ENCODE measurements at regions not wholly inside any gene's neighbourhood (a gene's known extent, or its start where the extent isn't known, plus 50 kb on each side); places are given as distances from the start of the nearest gene placed in this dataset.

DNA sequence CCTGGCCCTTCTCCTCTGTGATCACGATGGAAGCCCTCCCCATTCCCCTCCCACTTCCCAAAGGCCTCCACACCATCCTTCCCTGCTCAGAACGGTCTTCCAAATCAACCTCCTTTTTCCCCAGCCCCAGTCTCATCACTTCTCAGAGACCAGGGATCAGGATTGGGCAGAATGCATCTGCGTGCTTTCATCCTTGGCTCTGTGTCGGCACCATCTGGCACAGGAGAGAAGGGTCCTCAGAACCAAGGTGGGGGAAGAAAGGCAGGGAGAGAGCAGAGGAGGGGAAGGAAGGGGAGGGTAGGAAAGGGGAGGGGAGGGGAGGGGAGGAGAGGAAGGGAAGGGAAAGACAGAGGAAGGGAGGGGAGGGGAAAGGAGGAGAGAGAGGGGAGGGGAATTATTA, 52.4 kb upstream of the FICD start:
- DNase-seq = no peak

DNA sequence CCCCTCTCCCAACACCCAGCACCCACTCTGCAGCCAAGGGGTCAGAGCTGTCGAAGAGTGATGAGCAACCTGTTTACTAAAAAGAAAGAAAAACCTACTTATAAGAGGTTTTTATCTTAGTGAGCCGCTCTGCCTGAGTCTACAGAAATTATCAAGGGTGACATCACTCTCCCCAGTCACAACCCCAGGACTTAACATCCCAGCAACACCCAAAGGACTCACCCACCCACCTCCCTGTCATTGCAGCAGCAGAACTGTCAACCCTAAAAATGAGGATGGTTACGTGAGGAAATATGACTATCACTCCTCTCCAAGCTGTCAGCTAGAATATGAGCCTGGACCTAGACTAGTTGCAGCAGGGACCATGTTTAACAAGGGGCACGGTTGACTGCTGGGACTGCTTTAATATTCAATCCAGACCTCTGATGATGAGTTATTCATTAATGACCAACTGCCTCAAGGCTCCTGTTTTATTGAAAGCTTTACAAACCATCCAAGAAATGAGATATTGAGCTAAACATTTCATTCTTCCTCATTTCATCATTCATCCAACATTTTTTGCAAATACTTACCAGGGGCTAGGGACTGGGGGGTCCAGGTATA, 53.9 kb upstream of the FICD start:
- no peak for DNase-seq

DNA sequence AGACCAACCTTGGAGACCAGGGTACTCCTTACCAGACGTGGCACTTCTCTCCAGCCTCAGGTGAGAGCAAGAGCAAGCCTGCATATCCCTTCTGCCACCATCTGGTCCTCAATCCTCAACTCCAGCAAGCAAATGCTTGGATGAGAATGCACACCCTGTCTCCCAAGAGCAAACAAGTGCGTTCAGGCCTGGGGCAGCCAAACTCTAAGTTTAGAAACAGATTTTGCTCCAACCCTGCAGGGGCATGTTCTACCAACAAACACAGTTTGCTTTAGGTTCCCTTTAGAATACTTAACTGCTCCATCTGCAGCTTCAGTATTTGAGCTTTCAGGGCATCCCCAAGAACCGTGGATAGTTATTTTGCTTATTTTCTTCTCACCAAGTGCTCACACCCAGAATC, 55.9 kb upstream of the FICD start:
- no peak for DNase-seq

DNA sequence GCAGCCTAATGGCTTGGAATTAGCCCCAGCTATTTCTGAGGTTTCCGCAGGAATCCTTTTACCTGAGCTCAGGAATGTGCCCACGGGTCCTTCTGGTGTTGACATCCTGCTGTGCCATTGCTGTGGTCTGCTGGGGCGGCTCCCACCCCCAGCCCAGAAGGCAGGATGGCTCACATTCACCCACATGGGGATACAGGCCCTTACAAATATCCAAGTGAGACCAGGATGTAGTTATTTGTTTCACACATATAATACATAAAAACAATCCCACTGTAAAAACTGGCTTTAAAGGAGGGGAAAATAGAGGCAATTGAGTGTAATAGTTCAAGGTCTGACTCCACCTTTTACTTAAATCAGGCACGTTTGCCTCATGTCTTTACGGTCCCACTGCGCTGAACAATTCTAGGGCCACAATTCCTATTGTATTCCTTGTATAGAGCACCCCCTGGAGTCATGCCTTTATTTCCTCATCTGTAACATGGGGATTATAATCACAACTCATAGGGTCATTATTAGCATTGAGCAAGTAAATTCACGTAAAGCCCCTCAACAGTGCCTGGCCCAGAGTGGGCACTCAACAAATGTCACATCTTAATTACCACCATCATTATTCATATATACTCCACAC, 57.2 kb upstream of the FICD start:
- no peak for DNase-seq

DNA sequence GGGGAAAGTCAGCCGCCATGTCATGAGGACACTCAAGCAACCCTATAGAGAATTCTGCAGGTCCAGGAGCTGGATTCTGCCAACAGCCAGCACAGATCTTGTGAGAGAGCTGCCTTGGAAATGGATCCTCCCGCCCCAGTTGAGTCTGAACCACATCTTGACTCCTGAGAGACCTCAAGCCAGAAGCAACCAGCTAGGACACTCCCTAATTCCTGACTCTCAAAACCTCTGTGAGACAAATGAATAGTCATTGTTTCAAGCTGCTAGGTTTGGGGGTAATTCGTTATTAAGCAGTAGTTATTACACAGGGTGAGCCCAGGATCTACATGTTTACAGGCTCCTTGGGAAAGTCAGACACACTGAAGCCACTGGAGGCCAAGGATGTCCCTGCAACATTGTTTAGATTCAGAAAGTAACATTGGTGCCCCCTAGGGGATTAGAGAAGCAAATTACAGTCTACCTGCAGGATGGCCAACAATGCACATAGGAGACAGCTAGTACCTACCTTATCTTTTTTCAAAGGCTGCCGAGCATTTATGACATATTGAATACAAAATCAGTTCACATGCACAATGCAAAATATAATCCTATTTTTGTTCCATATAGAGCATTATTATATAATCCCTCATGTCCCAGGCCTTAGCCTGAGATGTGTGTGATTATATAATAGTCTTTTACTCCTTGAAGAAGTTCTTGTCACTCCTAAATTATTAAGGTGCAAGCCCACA, 57.9 kb upstream of the FICD start:
- peak; percentile 55 for DNase-seq

DNA sequence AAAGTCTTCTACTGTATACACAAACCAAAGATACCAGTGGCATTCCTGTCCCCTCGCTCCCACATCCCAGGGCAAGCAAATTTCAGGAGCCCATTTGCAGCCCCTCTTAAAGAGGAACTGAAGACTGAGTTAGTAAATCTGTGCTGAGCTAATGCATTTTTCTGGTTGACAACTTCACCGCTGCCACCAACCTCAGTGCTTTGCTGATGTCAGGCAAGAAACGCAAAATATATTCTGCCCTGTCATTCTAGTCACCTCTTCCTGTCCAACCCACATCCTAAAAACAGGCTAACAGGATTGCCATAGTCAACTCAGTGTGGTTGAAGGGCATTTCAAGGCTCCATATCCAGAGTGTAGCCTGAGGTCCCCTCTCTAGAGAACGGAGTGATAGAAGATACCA, 59.4 kb upstream of the FICD start:
- no peak for DNase-seq

DNA sequence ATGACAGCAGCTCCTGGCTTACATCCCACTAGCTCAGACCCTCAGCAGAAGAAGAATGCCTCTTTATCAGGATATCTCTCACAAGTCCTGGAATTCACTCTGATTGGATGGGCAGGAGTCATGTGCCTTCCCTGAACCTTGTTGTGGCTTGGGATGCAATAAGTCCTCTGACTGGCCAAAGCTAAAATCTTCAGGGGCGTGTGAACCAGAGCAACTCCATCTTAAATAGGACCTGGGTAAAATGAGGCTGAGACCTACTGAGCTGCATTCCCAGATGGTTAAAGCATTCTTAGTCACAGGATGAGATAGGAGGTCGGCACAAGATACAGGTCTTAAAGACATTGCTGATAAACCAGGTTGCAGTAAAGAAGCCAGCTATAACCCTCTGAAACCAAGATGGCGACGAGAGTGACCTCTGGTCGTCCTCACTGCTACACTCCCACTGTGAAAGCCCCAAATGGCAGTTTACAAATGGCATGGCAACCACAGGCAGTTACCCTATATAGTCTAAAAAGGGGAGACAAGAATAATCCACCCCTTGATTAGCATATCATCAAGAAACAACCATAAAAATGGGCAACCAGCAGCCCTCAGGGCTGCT, 60.4 kb upstream of the FICD start:
- DNase-seq = no peak

DNA sequence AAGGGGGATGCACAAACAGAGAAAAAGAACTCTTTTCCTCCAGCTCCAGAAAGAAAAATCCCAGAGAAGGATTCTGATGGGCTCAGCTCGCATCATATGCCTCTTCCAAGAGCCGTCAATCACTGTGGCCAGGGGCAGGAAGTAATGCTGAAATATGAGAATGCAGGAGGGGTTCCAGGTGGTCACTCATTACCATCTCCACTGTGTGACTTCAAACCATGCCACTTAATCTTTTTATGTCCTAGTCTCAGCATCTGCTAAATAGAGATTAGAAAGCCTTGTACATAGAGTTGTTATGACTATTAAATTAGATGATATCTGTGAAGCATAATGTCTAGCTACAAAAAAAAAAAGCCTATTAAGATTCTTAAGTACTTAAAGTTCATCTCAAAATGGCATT, 65.6 kb upstream of the FICD start:
- DNase-seq = no peak

DNA sequence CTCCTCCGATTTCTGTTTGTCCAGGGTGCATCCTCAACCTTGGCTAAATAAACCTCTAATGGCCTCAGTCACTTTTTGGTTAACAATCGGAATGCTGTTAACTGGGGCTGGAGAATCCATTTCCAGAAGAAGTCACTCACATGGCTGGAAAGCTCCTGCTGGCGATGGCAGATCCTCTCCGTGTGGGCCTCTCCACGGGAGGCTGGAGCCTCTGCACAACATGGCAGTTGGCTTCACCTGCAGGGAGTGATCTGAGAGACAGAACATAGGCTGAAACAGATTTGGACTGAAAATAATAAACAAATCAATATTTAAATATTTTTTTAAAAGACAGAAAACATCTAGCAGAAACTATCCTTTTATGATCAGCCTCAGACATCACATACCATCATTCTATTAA, 66.8 kb upstream of the FICD start:
- DNase-seq = no peak

DNA sequence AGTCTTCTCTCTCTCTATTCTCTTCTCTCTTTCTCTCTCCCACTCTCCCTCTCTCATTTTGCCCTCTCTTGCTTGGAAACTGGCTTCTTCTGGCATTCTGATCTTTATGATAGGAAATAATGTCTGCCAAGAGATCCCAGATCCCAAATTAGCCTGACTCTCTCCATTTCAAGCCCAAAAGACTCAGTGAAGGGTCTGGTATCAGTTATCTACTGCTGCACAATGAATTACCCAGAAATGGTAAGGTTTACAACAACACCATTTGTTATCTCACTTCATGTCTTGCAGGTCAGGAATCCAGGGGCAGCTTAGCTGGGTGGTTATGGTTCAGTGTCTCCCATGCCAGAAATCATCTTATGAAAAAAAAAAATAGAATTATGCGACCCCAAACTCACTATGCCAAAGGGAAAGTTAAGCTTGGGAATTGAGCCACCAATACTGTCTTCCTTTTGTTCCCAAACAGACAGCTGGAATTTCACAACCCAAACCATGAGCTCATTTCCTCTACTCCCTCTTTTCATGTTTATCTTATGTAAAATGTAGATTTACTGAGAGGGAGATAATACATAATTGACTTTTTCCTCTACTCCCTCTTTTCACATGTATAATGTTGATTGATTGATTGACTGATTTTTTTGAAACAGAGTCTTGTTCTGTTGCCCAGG, 67.8 kb upstream of the FICD start:
- no peak for DNase-seq

DNA sequence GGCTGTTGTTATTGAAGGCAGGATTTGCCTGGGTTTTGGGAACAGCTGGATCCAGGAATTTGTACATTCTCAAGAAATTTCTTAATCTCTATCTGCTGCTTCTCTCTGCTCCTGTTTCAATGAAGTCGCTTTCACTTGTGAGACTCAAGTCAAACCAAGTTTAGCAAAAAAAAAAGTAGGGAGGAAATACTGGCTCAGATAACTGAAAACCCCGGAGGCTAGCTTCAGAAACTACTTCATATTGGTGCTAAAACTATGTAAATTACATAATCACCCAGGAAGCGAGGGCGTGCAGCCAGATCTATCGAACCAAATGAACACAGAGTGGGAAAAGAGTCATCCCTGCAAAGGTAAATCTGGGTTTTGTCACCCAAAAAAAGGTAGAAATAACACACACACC, 68.3 kb upstream of the FICD start:
- no peak for DNase-seq

DNA sequence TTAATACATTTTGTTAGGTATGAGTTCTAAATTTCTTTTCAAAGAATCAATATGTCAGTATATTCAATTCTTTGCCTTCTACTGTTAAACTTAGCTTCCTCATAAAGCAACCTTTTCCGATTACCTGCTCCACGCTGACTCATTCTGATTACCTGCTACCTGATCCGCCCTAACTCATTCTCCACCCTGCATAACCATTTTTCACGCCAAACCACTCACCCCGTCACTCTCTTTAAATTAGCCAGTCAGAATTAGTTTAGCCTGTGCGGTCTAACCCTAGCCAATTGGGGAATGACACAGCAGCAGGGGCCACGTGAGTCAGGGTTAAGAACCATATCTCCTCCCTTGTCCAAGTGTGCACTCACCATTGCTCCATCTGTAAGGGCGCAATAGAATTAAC, 72.2 kb upstream of the FICD start:
- DNase-seq = no peak

DNA sequence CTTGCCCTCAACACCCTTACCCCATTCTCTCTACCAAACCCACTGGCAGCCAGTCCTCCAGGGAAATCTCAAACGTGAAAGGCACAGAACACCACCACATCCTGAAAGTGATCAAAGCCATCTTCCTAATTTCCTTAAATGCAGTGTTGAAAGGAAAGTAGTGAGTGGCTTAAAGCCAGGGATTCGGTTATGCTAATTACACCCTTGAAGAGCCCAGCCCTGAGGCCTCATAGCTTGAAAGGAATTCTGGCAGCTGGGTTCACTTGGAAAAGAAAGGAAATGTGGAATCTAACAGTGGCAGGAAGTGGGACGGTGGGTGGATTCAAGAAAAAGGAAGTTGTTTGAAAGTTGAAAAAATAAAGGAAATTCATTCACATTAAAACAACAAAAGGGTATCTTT, 73.0 kb upstream of the FICD start:
- no peak for DNase-seq

DNA sequence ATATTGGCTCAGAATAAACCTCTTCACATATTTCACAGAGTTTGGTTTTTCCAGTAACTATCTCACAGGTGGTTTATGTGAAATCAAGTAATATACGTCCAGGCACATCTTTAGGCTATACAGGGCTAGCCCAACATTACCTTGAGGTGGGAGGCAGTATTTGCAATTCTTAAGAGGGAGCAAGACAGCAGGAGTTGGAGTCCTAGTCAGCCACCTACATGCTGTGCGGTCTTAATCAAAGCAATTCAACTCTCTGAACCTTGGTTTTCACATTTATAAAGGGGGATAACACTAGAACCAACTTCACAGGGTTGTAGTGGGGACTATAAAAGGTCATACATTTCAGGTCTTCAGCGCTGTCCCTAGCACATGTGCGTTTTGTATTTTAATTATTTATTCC, 73.5 kb upstream of the FICD start:
- DNase-seq = no peak

DNA sequence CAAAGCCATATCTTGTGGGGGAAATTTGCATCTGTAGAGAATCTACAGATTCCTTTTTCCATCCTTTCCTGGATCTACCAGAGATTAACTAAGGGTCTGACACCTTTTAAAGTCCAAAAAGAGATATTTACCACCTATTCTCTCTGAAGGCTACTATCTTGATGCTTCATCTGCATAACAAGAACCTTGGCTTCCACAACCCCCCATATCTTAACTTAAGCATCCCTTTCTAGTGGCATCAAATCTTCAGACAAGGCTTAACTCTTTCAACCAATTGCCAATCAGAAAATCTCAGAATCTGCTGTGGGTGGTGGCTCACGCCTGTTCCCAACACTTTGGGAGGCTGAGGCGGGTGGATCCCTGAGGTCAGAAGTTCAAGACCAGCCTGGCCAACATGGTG, 74.3 kb upstream of the FICD start:
- DNase-seq = no peak

DNA sequence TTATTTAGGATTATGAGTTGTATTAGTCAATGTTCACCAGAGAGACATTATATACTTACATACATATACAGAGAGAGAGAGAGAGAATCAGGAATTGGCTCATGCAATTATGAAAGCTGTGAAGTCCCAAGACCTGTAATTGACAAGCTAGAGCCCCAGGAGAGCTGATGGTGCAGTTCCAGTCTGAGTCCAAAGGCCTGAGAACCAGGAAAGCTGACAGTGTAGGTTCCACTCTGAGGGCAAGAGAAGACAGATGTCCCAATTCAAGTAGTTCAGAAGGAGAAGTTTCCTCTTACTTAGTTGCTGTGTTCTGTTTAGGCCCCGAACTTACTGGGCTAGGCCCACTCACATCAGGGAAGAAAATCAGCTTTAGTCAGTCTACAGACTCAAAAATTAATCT, 76.4 kb upstream of the FICD start:
- no peak for DNase-seq

DNA sequence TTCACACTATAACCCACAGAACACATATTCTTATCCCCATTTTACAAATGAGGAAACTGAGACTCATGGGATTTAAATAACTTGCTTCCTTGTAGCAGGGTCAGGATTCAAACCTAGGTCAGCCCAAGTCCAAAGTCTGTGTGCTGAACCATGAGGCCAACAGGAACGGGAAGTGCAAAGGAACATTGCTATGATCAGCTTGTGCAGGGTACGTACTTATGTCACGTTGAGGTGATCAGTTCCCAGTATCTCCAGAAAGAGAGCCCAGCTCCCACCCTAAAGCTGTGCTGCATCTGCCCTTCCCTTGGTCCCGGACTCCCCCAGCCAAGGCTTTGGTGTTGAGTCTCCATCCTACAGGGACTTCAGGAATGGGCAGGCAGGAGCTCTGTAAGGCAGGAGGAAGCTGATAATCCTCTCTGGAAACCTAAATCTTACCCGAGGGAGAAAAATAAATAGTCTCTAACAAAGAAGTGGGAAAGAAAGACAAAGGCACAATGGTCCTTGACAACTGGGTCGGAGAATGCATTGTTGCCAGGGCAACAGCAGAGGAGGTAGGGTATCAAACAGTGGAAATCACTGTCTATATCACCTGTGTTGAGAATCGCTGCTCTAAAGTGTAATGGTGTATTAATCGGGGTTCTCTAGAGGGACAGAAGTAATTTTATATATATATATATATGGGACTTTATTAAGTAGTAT, 82.5 kb upstream of the FICD start:
- DNase-seq = no peak

DNA sequence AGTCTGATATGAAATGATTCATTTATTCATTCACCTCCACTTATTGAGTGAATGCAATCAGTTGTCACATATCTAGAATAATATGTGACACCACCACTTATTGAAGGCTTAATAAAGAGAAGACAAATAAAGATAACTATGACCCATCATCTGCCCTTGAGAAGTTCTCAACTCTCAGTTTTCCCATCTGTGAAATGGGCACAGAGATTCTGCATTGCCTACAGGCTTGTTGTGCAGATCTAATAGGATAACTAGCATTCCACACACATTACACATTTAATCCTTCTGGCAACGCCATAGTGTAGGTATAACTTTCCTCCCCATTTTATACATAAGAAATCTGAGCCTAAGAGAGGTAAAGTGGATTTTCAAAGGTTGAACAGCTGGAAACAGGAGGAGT, 84.2 kb upstream of the FICD start:
- no peak for DNase-seq

DNA sequence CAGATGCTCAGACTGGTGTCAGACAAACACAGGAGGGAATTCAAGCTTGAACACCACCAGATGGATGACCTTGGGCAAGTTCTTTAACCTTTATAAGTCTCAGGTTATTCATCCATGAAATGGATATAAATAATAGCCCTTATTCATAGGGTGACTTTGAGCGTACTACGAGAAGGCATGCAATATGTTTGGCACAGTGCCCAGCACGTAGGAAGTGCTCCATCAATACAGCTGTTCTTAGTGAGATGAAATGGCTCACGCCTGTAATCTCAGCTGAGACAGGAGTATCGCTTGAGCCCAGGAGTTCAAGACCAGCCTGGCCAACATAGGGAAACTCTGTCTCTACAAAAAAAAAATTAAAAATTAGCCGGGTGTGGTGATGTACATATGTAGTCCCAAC, 84.8 kb upstream of the FICD start:
- no peak for DNase-seq

DNA sequence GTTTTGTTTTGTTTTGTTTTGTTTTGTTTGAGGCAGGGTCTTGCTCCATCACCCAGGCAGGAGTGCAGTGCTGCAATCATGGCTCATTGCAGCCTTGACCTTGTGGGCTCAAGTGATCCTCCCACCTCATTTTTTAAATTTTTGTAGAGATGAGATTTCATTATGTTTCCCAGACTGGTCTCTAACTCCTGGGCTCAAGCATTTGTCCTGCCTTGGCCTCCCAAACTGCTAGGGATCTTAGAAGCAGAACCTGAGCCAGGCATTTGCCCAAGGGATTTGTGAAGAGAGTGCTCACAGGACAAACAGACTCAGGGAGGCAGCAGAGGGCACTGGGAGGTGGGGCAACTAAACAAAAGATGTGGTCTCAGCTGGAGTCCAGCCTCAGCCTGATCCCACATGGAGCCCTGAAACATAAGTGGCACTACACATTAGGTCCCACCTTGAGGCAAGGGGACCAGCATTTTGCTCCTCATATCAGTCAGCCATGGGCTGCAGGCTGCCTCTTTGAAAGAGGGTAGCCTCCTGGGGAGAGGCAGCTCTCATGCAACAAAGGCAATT, 86.2 kb upstream of the CMKLR1 start:
- DNase-seq = peak; percentile 8

DNA sequence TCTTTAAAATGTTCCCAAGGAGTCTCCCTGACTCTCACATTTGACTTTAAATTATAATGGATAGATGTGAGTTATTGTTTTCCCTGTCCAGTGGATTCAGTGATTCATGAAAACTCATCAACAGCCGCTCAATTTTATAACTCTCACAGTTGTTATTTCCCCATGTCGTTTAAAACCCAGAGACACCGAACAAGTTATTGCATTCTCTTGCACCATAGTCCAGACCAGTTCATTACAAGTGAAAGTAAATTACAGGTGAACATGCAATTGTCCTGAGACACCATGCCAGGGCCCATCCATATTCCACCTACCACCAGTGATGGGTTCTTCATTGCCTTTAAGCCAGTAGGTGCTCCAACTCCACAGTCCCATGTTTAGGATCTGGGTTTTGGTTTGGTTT, 85.7 kb upstream of the CMKLR1 start:
- DNase-seq = no peak

DNA sequence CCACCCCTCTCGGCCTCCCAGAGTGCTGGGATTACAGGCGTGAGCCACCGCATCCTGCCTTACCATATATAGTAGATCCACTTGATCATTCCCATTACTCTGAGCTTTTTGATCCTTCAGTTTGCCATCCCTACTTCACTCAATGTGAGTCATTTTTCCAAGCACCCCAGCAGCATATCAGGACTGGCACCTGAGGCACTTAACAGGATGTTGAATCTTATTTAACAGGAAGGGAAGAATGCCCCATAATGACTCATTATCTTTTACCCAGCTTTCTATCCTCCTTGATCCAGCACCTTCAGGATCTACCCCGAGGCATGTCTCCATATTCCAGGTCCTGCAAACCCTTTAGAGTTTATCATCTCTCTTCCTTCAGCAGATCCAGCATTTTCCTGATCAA, 84.9 kb upstream of the CMKLR1 start:
- DNase-seq = no peak

DNA sequence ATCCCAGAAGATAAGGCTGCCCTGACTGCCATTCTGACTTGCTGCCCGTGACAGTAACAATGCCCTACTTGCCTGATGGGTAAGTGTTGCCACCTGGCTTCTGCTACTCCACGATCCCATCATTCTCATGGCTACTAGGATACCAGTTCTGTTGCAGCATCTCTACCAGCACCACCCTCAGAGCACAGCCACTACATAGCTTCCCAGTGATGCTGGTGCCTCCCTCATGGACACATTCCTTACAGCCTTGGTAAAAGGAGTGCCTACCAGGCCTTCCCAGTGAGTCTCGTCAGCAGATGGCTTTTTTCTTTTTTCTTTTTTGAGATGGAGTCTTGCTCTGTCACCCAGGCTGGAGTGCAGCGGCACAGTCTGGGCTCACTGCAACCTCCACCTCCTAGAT, 84.4 kb upstream of the CMKLR1 start:
- no peak for DNase-seq

All from retina (tissue), 1 donor.